ENCODE measurements at regions not wholly inside any gene's neighbourhood (a gene's known extent, or its start where the extent isn't known, plus 50 kb on each side); places are given as distances from the start of the nearest gene placed in this dataset.
"Not testable (repeated sequence)": the region's sequence is repeated elsewhere in the genome, so short reads cannot be mapped to it uniquely, and the experiment has no call there.

DNA sequence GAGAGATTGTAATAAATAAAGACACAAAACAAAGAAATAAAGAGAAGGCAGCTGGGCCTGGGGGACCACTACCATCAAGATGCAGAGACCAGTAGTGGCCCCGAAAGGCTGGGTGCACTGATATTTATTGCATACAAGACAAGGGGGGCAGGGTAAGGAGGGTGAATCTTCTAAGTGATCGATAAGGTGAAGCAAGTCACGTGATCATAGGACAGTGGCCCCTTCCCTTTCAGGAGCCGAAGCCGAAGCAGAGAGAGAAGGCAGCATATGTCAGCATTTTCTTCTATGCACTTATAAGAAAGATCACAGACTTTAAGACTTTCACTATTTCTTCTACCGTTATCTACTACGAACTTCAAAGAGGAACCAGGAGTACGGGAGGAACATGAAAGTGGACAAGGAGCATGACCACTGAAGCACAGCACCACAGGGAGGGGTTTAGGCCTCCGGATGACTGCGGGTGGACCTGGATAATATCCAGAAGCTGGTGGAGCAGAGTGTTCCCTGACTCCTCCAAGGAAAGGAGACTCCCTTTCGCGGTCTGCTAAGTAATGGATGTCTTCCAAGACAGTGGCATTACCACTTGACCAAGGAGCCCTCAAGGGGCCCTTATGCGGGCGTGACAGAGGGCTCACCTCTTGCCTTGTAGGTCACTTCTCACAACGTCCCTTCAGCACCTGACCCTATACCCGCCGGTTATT lies 126.4 kb downstream of the RBM46 start:
- DNase-seq: not testable (repeated sequence)

DNA sequence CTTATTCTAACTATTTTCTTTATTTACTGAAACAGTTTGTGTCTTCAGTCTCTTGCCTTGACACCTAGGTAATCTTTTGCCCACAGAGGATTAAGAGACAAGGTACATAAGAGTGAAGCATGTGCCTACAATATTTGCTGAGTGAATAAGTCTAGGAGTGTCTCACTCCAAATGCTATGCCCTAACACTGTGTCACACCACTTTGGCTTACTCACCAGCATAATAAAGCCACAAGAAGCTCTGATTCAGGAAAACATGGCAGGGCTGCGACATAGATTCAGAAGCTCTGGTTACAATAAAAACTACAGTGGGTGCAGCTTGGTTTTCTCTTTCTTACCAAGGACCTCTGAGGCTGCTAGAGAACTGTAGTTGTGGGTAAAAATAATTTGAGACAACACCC lies 127.1 kb downstream of the RBM46 start:
- no peak for DNase-seq

DNA sequence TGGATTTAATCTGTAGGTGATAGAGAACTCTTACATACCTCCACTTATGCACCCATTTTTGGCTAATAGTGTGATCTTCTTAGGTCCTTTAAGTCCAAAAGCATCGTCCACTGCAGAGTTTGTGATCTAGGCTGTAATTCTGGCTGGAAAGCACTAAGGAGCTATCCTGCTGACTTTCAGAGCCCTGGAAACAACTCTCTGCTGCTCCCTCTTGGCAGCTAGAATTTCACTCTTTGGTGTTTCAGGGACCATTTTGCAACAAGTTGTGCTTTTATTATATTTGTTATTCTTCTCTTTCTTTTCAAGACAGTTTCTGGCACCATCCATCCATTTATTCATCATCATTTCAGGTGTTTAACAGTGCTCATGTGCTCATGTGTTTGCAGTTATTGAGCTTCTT lies 130.0 kb downstream of the RBM46 start:
- DNase-seq: no peak

- DNase-seq: no peak
Observed at GRCh38 chr4:154911608-154912098, 130.6 kb downstream of the RBM46 start.

DNA sequence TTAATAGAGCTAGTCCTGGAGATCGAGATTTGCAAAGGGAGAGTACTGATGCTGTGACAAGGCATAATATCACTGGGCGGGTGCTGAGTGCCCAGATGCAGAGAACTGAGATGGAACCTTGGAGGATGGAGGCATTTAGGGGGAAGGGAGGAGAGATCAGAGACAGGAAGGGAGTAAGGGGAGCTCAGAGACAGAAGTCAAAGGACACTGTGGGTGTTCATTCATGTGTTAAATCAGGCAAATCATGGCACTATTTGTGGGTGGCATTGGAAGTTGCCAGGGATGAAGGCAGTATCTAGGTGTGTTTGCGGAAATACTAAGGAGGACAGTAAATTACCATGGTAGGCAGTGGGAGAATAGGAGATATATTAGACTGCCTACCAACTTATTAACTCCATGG lies 135.0 kb downstream of the RBM46 start:
- no peak for DNase-seq

GRCh38 chr4:154927126-154927680 lies 146.1 kb downstream of the RBM46 start:
- no peak for DNase-seq

- peak in 3 of 56 donors; percentile 1 to 8 (median 5) for DNase-seq
Observed at GRCh38 chr4:154928640-154929257, 147.7 kb downstream of the RBM46 start.

DNA sequence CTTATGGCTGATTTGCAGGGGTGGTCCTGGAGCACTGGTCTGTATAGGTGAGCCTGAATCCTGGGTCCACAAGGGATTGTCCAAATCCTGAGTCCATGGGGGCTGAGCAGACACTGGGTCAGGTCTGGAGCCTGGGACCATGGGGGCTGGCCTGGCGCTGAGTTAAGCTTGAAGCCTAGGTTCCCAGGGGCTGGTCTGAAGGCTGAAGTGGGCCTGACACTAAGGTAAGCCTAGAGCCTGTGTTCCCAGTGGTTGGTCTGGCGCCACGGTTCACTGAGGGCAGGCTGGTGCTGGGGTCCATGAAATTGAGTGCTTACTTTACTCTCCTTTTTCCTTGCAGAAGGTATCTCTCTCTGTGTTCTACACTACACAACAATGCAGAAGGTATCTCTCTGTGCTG lies 155.8 kb downstream of the RBM46 start:
- no peak for DNase-seq

DNA sequence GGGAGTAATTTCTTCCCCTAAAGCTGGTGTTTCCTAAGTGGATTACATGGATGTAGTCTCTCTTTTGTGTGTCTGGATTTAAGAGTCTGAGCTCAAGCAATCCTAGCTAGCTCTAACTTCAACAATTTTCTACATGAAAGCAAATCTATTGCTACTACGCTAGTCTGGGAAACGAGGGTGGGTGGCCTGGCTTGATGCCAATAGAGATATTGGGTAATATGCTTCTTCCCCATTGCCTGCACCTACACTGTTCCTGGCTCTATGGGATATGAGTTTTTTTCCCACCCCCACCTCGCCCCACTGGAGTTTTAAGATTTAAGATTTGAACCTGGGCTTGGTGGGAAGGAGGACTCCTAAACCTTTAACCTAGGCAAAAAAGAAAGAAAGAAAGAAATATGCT lies 158.8 kb downstream of the RBM46 start:
- DNase-seq: peak in 2 of 56 donors; percentile 6 to 17

DNA sequence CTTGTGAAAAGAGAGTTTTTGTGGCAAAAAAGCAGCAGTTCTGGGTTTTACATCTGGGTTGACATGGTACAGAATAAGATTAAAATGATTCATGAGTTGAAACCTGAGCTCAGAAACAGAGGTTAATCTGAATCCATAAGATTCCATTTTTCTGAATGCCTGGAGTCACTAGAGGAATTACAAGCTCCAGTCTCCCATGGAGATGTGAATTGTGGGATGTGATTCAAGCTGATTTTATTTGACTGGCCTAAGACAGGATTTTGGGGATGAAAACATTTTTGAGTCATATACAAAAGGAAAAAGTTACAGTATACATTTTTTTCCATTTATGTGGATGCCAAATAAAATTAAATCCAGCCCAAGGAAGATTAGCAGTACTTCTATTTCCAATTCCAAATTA lies 161.1 kb downstream of the RBM46 start:
- no peak for DNase-seq

- DNase-seq: no peak
Observed at GRCh38 chr4:154944996-154945395, 163.9 kb downstream of the RBM46 start.

GRCh38 chr4:154946113-154946512 lies 165.0 kb downstream of the RBM46 start:
- DNase-seq: no peak

DNA sequence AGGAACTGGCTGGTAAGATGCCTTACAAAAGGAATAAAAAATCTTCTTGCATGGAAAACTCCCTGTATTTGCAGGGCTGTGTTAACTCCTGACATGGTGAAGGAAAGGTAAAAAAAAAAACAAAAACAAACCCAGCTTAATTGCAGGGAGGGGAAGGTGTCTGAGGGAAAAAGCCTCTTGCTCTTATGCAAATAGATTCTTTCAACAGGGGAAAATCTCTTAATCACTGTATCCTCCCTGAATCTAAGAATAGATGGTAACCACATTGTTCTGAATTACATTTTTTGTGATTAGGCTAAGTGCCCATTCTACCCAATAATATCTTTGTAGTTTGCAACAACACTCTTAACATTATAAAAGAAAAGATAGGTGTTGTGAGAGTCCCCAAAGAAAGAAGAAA lies 172.6 kb downstream of the RBM46 start:
- DNase-seq: no peak

GRCh38 chr4:154954117-154954516 lies 173.0 kb downstream of the RBM46 start:
- no peak for DNase-seq

DNA sequence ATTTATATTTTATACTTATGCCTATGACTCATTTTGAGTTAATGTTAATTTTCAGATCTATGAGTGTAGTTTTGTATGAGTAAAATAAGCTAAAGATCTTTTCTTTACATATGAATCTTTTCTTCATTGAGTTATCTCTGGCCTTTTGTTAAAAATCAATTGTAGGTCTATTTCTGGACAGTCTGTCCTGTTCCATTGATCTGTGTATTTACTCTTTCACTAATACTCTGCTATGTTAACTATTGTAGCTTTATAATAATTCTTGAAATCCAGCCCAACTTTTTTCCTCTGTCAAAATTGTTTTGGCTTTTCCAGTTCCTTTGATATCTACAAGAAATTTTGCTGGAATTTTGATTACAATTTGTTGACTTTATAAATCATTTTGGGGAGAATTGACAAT lies 177.0 kb downstream of the RBM46 start:
- no peak for DNase-seq

- DNase-seq: peak in 11 of 56 donors; percentile 1 to 51 (median 6)
Observed at GRCh38 chr4:154958621-154959358, 177.7 kb downstream of the RBM46 start.

- no peak for DNase-seq
Observed at GRCh38 chr4:154959756-154960155, 178.7 kb downstream of the RBM46 start.

DNA sequence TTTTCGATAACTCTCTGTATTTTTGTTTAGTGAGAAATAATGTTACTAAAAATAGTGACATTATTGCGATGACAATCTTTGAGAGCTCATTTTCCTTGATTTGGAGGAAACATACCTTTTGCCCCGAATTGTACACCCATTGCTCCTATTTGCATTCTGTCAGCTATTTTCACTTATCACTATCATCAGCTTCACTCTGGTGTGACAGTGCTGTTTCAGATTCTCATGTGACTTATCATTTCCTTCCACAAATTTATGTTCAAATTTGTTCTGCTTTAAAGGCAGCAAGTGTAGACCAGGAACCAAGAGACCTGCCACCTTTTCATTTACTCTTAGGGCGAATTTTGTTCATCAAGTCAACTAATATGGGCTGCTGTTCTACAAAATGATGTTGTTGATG lies 179.4 kb downstream of the RBM46 start:
- no peak for DNase-seq

DNA sequence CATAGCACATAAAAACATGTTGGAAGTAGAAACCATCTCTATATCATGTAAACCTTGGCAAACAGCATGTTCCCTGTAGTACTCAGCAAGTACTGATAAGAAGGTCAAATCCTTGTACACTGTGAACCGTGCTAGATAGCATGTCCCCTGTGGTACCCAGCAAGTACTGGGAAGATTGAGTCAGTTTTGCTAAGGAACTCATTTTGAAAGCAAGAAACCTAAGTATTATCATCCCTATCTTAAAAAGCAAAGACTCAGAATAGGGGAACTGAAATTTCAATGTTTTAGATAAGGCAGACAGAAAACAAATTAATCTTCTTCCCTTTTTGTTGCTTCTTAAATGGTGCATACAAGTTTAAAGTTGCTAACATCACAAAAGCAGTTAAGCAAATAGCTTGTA lies 180.2 kb downstream of the RBM46 start:
- no peak for DNase-seq

- no peak for DNase-seq
Observed at GRCh38 chr4:154973244-154974035, 192.4 kb downstream of the RBM46 start.

- DNase-seq: no peak
Observed at GRCh38 chr4:154977228-154977627, 196.2 kb downstream of the RBM46 start.

All from nucleus accumbens (tissue), 56 donors.